ENCODE measurements at regions not wholly inside any gene's neighbourhood (a gene's known extent, or its start where the extent isn't known, plus 50 kb on each side); places are given as distances from the start of the nearest gene placed in this dataset.

- no peak overlapping the region for H3K27ac Mint-ChIP-seq (ENCODE audit: unreplicated experiment)
- Histone ChIP-seq H3K27me3 (ENCODE audit: insufficient read depth, low read length) (no peaks in the 10 kb centered on the region), H3K9ac (ENCODE audit: low read length) (no peak overlapping the region), H3K4me3 (ENCODE audit: insufficient read depth, low read depth, low read length) (no peak overlapping the region), H3K36me3 (ENCODE audit: insufficient read depth, low read length) (no peaks in the 10 kb centered on the region), H2AFZ (ENCODE audit: low read depth, low read length) (no peak overlapping the region), H3K79me2 (ENCODE audit: insufficient read depth, low read length) (peaks cover 29% of the 10 kb centered on the region), H3K4me2 (ENCODE audit: low read length) (no peak overlapping the region), H3K9me3 (ENCODE audit: insufficient read depth, low read depth, low read length) (no peaks in the 10 kb centered on the region), H3K4me1 (ENCODE audit: insufficient read depth, low read length) (no peaks in the 10 kb centered on the region), H4K20me1 (ENCODE audit: insufficient read depth, low read length) (peaks cover 49% of the 10 kb centered on the region), H3K27ac (ENCODE audit: low read depth, low read length) (no peak overlapping the region)
- H3K4me3 Mint-ChIP-seq (ENCODE audit: unreplicated experiment) = no peak overlapping the region
- FAIRE-seq = no peak
- H3K36me3 Mint-ChIP-seq (ENCODE audit: low read depth, unreplicated experiment) = peaks cover 6% of the 10 kb centered on the region
- H3K27me3 Mint-ChIP-seq (ENCODE audit: low read depth, unreplicated experiment) = no peaks in the 10 kb centered on the region
- H3K9me3 Mint-ChIP-seq (ENCODE audit: unreplicated experiment) = no peaks in the 10 kb centered on the region
- no peaks in the 10 kb centered on the region for H3K4me1 Mint-ChIP-seq (ENCODE audit: low read depth, unreplicated experiment)
- TF ChIP-seq EZH2 (IDR thresholded peaks at IDR 0.05; ENCODE audit: insufficient read depth, low read length) (no peak), CTCF (IDR thresholded peaks at IDR 0.05; ENCODE audit: insufficient read depth, low read depth, low read length) (no peak)
- no peak for DNase-seq (ENCODE audit: low read depth)
Observed at GRCh38 chr9:109843641-109844040, 63.6 kb downstream of the PALM2AKAP2 start.

DNA sequence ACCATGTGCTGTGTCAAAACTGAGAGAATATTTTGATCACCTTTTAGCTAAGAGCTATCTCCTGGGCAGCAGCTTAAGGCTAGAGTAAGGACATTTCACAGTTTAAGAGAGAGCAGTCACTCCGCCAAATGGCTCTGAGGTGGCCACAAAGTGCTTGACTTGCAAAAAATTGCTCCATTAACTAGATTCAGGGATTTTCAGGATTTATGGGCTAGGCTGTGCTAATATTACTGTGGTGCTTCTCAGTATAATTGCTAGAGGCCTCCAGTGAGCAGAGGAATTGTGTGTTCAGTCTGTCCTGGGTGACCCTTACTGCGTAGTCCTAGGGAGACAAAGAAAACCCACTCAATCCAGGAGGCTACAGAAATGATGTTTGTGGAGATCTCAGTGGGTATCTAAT, 65.2 kb downstream of the PALM2AKAP2 start:
- H3K27ac ChIP-seq (ENCODE audit: low read depth, low read length) = no peak overlapping the region
- no peak overlapping the region for H3K27ac Mint-ChIP-seq (ENCODE audit: unreplicated experiment)

More for the DNA sequence above, 65.2 kb downstream of the PALM2AKAP2 start:
- H3K4me2 ChIP-seq (ENCODE audit: low read length) = no peak overlapping the region
- no peaks in the 10 kb centered on the region for H3K4me1 ChIP-seq (ENCODE audit: insufficient read depth, low read length)
- H2AFZ ChIP-seq (ENCODE audit: low read depth, low read length) = no peak overlapping the region
- TF ChIP-seq EZH2 (IDR thresholded peaks at IDR 0.05; ENCODE audit: insufficient read depth, low read length) (no peak), CTCF (IDR thresholded peaks at IDR 0.05; ENCODE audit: insufficient read depth, low read depth, low read length) (no peak)
- FAIRE-seq = no peak
- no peaks in the 10 kb centered on the region for H3K9me3 ChIP-seq (ENCODE audit: insufficient read depth, low read depth, low read length)
- no peaks in the 10 kb centered on the region for H3K27me3 ChIP-seq (ENCODE audit: insufficient read depth, low read length)
- no peak overlapping the region for H3K4me3 ChIP-seq (ENCODE audit: insufficient read depth, low read depth, low read length)
- peaks cover 6% of the 10 kb centered on the region for H3K36me3 Mint-ChIP-seq (ENCODE audit: low read depth, unreplicated experiment)
- peaks cover 33% of the 10 kb centered on the region for H3K79me2 ChIP-seq (ENCODE audit: insufficient read depth, low read length)
- H4K20me1 ChIP-seq (ENCODE audit: insufficient read depth, low read length) = peaks cover 64% of the 10 kb centered on the region
- H3K4me3 Mint-ChIP-seq (ENCODE audit: unreplicated experiment) = no peak overlapping the region
- peaks cover 3% of the 10 kb centered on the region for H3K4me1 Mint-ChIP-seq (ENCODE audit: low read depth, unreplicated experiment)
- no peak for DNase-seq (ENCODE audit: low read depth)
- H3K36me3 ChIP-seq (ENCODE audit: insufficient read depth, low read length) = no peaks in the 10 kb centered on the region
- H3K9ac ChIP-seq (ENCODE audit: low read length) = no peak overlapping the region
- H3K9me3 Mint-ChIP-seq (ENCODE audit: unreplicated experiment) = no peaks in the 10 kb centered on the region
- no peaks in the 10 kb centered on the region for H3K27me3 Mint-ChIP-seq (ENCODE audit: low read depth, unreplicated experiment)
